OCI-LY1 (cell line): ENCODE measurements at regions not wholly inside any gene's neighbourhood (a gene's known extent, or its start where the extent isn't known, plus 50 kb on each side); places are given as distances from the start of the nearest gene placed in this dataset.

Experiments
- CTCF ChIP-seq: fragments of 200-600 bp; sonication (generic), shearing (Covaris generic); IDR thresholded peaks from 2 replicates; pipeline ENCODE4 v1.5.1; 2017; ENCODE audit warnings: mild to moderate bottlenecking, antibody characterized with exemption, low read length, moderate library complexity, mixed read lengths
- EZH2 ChIP-seq: fragments of 200-600 bp; sonication (generic), shearing (Covaris generic); IDR thresholded peaks from 2 replicates; pipeline ENCODE4 v1.8.0; 2017; ENCODE audit warnings: borderline replicate concordance, mixed run types, mild to moderate bottlenecking, antibody characterized with exemption, low read length, moderate library complexity, mixed read lengths

- no peak for TF ChIP-seq CTCF
- TF ChIP-seq EZH2, result no peak
These were observed 129.0 kb upstream of the TSHZ3 start for GRCh38 chr19:31478241-31478640.
